DOHH2 (cell line): ENCODE measurements at regions not wholly inside any gene's neighbourhood (a gene's known extent, or its start where the extent isn't known, plus 50 kb on each side); places are given as distances from the start of the nearest gene placed in this dataset.

Source experiments
- EZH2phosphoT487 ChIP-seq: fragments of 200-600 bp; sonication (generic); IDR thresholded peaks from 2 replicates; pipeline ENCODE4 v1.6.1; 2017; ENCODE audit warnings: borderline replicate concordance, mild to moderate bottlenecking, antibody characterized with exemption, low read length, moderate library complexity, mixed read lengths
- TF ChIP-seq, protein P1 (sequence below): fragments of 200-600 bp; sonication (generic); IDR thresholded peaks from one replicate; pipeline ENCODE4 v1.5.1; 2014; ENCODE audit warnings: antibody characterized with exemption, mild to moderate bottlenecking, low read depth, low read length; ENCODE audit not compliant: poor library complexity, severe bottlenecking

DNA sequence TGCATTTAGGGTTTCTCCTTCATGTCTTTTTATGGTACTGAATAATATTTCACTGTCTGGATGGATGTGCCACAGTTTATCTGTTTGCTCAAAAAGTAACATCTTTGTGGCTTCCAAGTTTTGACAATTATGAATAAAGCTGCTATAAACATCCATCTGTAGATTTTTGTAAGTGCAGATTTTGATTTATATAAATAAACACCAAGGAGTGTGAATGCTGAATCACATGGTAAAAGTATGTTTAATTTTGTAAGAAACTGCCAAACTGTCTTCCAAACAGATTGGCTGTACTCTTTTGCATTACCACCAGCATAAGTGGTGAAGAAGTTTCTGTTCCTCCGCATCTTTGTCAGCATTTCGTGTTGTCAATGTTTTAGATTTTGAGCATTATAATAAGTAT, 158.7 kb upstream of the GIMD1 start:
- TF ChIP-seq, protein P1, sequence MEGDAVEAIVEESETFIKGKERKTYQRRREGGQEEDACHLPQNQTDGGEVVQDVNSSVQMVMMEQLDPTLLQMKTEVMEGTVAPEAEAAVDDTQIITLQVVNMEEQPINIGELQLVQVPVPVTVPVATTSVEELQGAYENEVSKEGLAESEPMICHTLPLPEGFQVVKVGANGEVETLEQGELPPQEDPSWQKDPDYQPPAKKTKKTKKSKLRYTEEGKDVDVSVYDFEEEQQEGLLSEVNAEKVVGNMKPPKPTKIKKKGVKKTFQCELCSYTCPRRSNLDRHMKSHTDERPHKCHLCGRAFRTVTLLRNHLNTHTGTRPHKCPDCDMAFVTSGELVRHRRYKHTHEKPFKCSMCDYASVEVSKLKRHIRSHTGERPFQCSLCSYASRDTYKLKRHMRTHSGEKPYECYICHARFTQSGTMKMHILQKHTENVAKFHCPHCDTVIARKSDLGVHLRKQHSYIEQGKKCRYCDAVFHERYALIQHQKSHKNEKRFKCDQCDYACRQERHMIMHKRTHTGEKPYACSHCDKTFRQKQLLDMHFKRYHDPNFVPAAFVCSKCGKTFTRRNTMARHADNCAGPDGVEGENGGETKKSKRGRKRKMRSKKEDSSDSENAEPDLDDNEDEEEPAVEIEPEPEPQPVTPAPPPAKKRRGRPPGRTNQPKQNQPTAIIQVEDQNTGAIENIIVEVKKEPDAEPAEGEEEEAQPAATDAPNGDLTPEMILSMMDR, result no peak
- no peak for TF ChIP-seq EZH2phosphoT487
